LHCN-M2 (cell line): ENCODE measurements at regions not wholly inside any gene's neighbourhood (a gene's known extent, or its start where the extent isn't known, plus 50 kb on each side); places are given as distances from the start of the nearest gene placed in this dataset.
"Not testable (repeated sequence)": the region's sequence is repeated elsewhere in the genome, so short reads cannot be mapped to it uniquely, and the experiment has no call there.

ENCODE experiments used
- DNase-seq: peaks from one replicate; pipeline ENCODE4 v3.0.0-alpha.2; 2012; ENCODE audit warnings: low read depth

- DNase-seq = no peak
Observed at GRCh38 chr4:179110816-179111215, 1668.6 kb upstream of the AGA start.

- no peak for DNase-seq
Observed at GRCh38 chr4:179112441-179113170, 1670.4 kb upstream of the AGA start.

- DNase-seq = no peak
Observed at GRCh38 chr4:179114615-179115014, 1672.4 kb upstream of the AGA start.

- DNase-seq = no peak
Observed at GRCh38 chr4:179116011-179116410, 1673.8 kb upstream of the AGA start.

- no peak for DNase-seq
Observed at GRCh38 chr4:179116581-179116980, 1674.3 kb upstream of the AGA start.

GRCh38 chr4:179123084-179123483 is 1680.8 kb upstream of the AGA start:
- no peak for DNase-seq

- DNase-seq = no peak
Observed at GRCh38 chr4:179124419-179124818, 1682.2 kb upstream of the AGA start.

GRCh38 chr4:179124957-179125356 is 1682.7 kb upstream of the AGA start:
- no peak for DNase-seq

- no peak for DNase-seq
Observed at GRCh38 chr4:179125870-179126269, 1683.6 kb upstream of the AGA start.

- no peak for DNase-seq
Observed at GRCh38 chr4:179128299-179128698, 1686.1 kb upstream of the AGA start.

- no peak for DNase-seq
Observed at GRCh38 chr4:179130122-179130714, 1688.0 kb upstream of the AGA start.

- DNase-seq = no peak
Observed at GRCh38 chr4:179145746-179146525, 1703.7 kb upstream of the AGA start.

- DNase-seq = no peak
Observed at GRCh38 chr4:179151770-179152169, 1709.5 kb upstream of the AGA start.

GRCh38 chr4:179163147-179163546 is 1720.9 kb upstream of the AGA start:
- no peak for DNase-seq

- DNase-seq = no peak
Observed at GRCh38 chr4:179164267-179164999, 1722.2 kb upstream of the AGA start.

- DNase-seq = no peak
Observed at GRCh38 chr4:179165000-179165738, 1722.9 kb upstream of the AGA start.

GRCh38 chr4:179165862-179166261 is 1723.6 kb upstream of the AGA start:
- DNase-seq = no peak

- DNase-seq = not testable (repeated sequence)
Observed at GRCh38 chr4:179170308-179170707, 1728.1 kb upstream of the AGA start.

- no peak for DNase-seq
Observed at GRCh38 chr4:179182741-179183140, 1740.5 kb upstream of the AGA start.

GRCh38 chr4:179195887-179196286 is 1753.7 kb upstream of the AGA start:
- no peak for DNase-seq

GRCh38 chr4:179196511-179196910 is 1754.3 kb upstream of the AGA start:
- no peak for DNase-seq
